MM.1S (cell line): ENCODE measurements at regions not wholly inside any gene's neighbourhood (a gene's known extent, or its start where the extent isn't known, plus 50 kb on each side); places are given as distances from the start of the nearest gene placed in this dataset.

ENCODE experiments used
- DNase-seq: peaks from one replicate; pipeline ENCODE4 v3.0.0-alpha.2; 2015
- H2AFZ ChIP-seq: fragments of 300-600 bp; sonication (generic); 2 replicates; pipeline ENCODE4 v1.6.0; 2016; ENCODE audit warnings: antibody characterized with exemption, low read length
- H3F3A ChIP-seq: fragments of 300-600 bp; sonication (generic); 2 replicates; pipeline ENCODE4 v1.6.1; 2016; ENCODE audit warnings: mild to moderate bottlenecking, antibody characterized with exemption, low read length, moderate library complexity, mixed read lengths; ENCODE audit not compliant: insufficient read depth
- H3K27ac ChIP-seq: fragments of 300-600 bp; sonication (generic); 2 replicates; pipeline ENCODE4 v1.5.1; 2016; ENCODE audit warnings: mild to moderate bottlenecking, low read length
- H3K27me3 ChIP-seq: fragments of 300-600 bp; sonication (generic); replicated peaks from 2 replicates; pipeline ENCODE4 v1.6.0; 2016; ENCODE audit warnings: low read length; ENCODE audit not compliant: insufficient read depth
- H3K36me3 ChIP-seq: fragments of 300-600 bp; sonication (generic); replicated peaks from 2 replicates; pipeline ENCODE4 v1.6.1; 2016; ENCODE audit warnings: mild to moderate bottlenecking, low read length, mixed read lengths; ENCODE audit not compliant: insufficient read depth
- H3K4me1 ChIP-seq: fragments of 300-600 bp; sonication (generic); 2 replicates; pipeline ENCODE4 v1.6.1; 2016; ENCODE audit warnings: low read length, mixed read lengths
- H3K4me2 ChIP-seq: fragments of 300-600 bp; sonication (generic); 2 replicates; pipeline ENCODE4 v1.6.0; 2016; ENCODE audit warnings: low read depth, low read length
- H3K4me3 ChIP-seq: fragments of 300-600 bp; sonication (generic); 2 replicates; pipeline ENCODE4 v1.5.1; 2016; ENCODE audit warnings: low read length, mixed read lengths
- H3K79me2 ChIP-seq: fragments of 300-600 bp; sonication (generic); 2 replicates; pipeline ENCODE4 v1.6.1; 2016; ENCODE audit warnings: mixed run types, low read length, mixed read lengths
- H3K9ac ChIP-seq: fragments of 300-600 bp; sonication (generic); 2 replicates; pipeline ENCODE4 v1.6.1; 2016; ENCODE audit warnings: low read length, mixed read lengths
- H3K9me2 ChIP-seq: fragments of 300-600 bp; sonication (generic); replicated peaks from 2 replicates; pipeline ENCODE4 v1.6.1; 2016; ENCODE audit warnings: mild to moderate bottlenecking, low read length, mixed read lengths; ENCODE audit not compliant: insufficient read depth
- H3K9me3 ChIP-seq: fragments of 300-600 bp; sonication (generic); replicated peaks from 2 replicates; pipeline ENCODE4 v1.6.1; 2016; ENCODE audit warnings: mild to moderate bottlenecking, low read length, mixed read lengths; ENCODE audit not compliant: insufficient read depth
- H4K20me1 ChIP-seq: fragments of 300-600 bp; sonication (generic); 2 replicates; pipeline ENCODE4 v1.6.1; 2016; ENCODE audit warnings: mild to moderate bottlenecking, low read length, moderate library complexity, mixed read lengths; ENCODE audit not compliant: insufficient read depth
- CTCF ChIP-seq: fragments of 300-600 bp; sonication (generic); IDR thresholded peaks from 2 replicates; pipeline ENCODE4 v1.5.1; 2016; ENCODE audit warnings: antibody characterized with exemption, low read length, mixed read lengths
- EZH2 ChIP-seq: fragments of 300-600 bp; sonication (generic); optimal IDR thresholded peaks from 2 replicates; pipeline ENCODE3; 2017; ENCODE audit warnings: low read depth, mild to moderate bottlenecking, antibody characterized with exemption, low read length, mixed read lengths
- EZH2phosphoT487 ChIP-seq: fragments of 300-600 bp; sonication (generic); IDR thresholded peaks from 2 replicates; pipeline ENCODE4 v1.6.1; 2018; ENCODE audit warnings: antibody characterized with exemption, low read length

GRCh38 chr12:126537961-126538530, 1472.8 kb downstream of the AACS start:
- Histone ChIP-seq H3K4me2 (no peak overlapping the region), H3K9me2 (no peaks in the 10 kb centered on the region), H4K20me1 (no peaks in the 10 kb centered on the region), H3K79me2 (no peaks in the 10 kb centered on the region), H3K27me3 (no peaks in the 10 kb centered on the region), H2AFZ (no peak overlapping the region), H3K36me3 (no peaks in the 10 kb centered on the region), H3K9ac (no peak overlapping the region), H3F3A (no peaks in the 10 kb centered on the region), H3K9me3 (no peaks in the 10 kb centered on the region), H3K4me3 (no peak overlapping the region), H3K27ac (no peak overlapping the region), H3K4me1 (no peaks in the 10 kb centered on the region)
- no peak for DNase-seq
- no peak for TF ChIP-seq EZH2phosphoT487
- no peak for TF ChIP-seq CTCF

GRCh38 chr12:126538888-126539287, 1473.7 kb downstream of the AACS start:
- no peak overlapping the region for H3K9ac ChIP-seq
- H3K36me3 ChIP-seq, result no peaks in the 10 kb centered on the region
- H3K4me2 ChIP-seq, result no peak overlapping the region
- no peaks in the 10 kb centered on the region for H3K9me2 ChIP-seq
- no peaks in the 10 kb centered on the region for H3F3A ChIP-seq
- no peaks in the 10 kb centered on the region for H3K79me2 ChIP-seq
- no peak overlapping the region for H3K27ac ChIP-seq
- H3K4me1 ChIP-seq, result no peaks in the 10 kb centered on the region
- TF ChIP-seq EZH2, result no peak
- TF ChIP-seq CTCF, result no peak
- TF ChIP-seq EZH2phosphoT487, result no peak
- H3K27me3 ChIP-seq, result no peaks in the 10 kb centered on the region
- H4K20me1 ChIP-seq, result no peaks in the 10 kb centered on the region
- no peak overlapping the region for H2AFZ ChIP-seq
- H3K9me3 ChIP-seq, result no peaks in the 10 kb centered on the region
- H3K4me3 ChIP-seq, result no peak overlapping the region
- no peak for DNase-seq

GRCh38 chr12:126545411-126545810, 1480.2 kb downstream of the AACS start:
- no peak for TF ChIP-seq EZH2phosphoT487
- TF ChIP-seq EZH2, result no peak
- no peak for TF ChIP-seq CTCF
- no peaks in the 10 kb centered on the region for H4K20me1 ChIP-seq
- no peaks in the 10 kb centered on the region for H3K27me3 ChIP-seq
- H3K4me2 ChIP-seq, result no peak overlapping the region
- no peaks in the 10 kb centered on the region for H3K9me2 ChIP-seq
- no peak overlapping the region for H2AFZ ChIP-seq
- no peak overlapping the region for H3K4me3 ChIP-seq
- H3K27ac ChIP-seq, result no peak overlapping the region
- no peaks in the 10 kb centered on the region for H3K4me1 ChIP-seq
- no peaks in the 10 kb centered on the region for H3F3A ChIP-seq
- no peak for DNase-seq
- H3K79me2 ChIP-seq, result no peaks in the 10 kb centered on the region
- no peaks in the 10 kb centered on the region for H3K9me3 ChIP-seq
- H3K36me3 ChIP-seq, result no peaks in the 10 kb centered on the region
- H3K9ac ChIP-seq, result no peak overlapping the region
